ENCODE measurements at regions not wholly inside any gene's neighbourhood (a gene's known extent, or its start where the extent isn't known, plus 50 kb on each side); places are given as distances from the start of the nearest gene placed in this dataset.

GRCh38 chr2:23128684-23129292 is 256.2 kb upstream of the KLHL29 start:
- TF ChIP-seq CTCF (conservative IDR thresholded peaks at IDR 0.05 in 1 of 2, IDR thresholded peaks at IDR 0.05 in 1 of 2; ENCODE audit: low read depth in 1 of 2, low read length in 2 of 2), result no peak
- no peak for TF ChIP-seq EZH2 (IDR thresholded peaks at IDR 0.05; ENCODE audit: low read length, missing control alignments)
